ENCODE measurements at regions not wholly inside any gene's neighbourhood (a gene's known extent, or its start where the extent isn't known, plus 50 kb on each side); places are given as distances from the start of the nearest gene placed in this dataset.

GRCh38 chr13:22062478-22063205 lies 391.8 kb downstream of the FGF9 start:
- no peak for DNase-seq

- DNase-seq: no peak
Observed at GRCh38 chr13:22063416-22064124, 392.7 kb downstream of the FGF9 start.

GRCh38 chr13:22064854-22065620 lies 394.2 kb downstream of the FGF9 start:
- no peak for DNase-seq

GRCh38 chr13:22073718-22074117 lies 402.8 kb downstream of the FGF9 start:
- DNase-seq: no peak

GRCh38 chr13:22074403-22074802 lies 403.5 kb downstream of the FGF9 start:
- no peak for DNase-seq

GRCh38 chr13:22076658-22077057 lies 405.8 kb downstream of the FGF9 start:
- DNase-seq: no peak

GRCh38 chr13:22077205-22077683 lies 406.4 kb downstream of the FGF9 start:
- no peak for DNase-seq

- no peak for DNase-seq
Observed at GRCh38 chr13:22077764-22078163, 406.9 kb downstream of the FGF9 start.

- no peak for DNase-seq
Observed at GRCh38 chr13:22079961-22080360, 409.1 kb downstream of the FGF9 start.

- no peak for DNase-seq
Observed at GRCh38 chr13:22080832-22081231, 410.0 kb downstream of the FGF9 start.

- DNase-seq: no peak
Observed at GRCh38 chr13:22081430-22081829, 410.6 kb downstream of the FGF9 start.

- DNase-seq: no peak
Observed at GRCh38 chr13:22082030-22082429, 411.2 kb downstream of the FGF9 start.

- DNase-seq: no peak
Observed at GRCh38 chr13:22082437-22083100, 411.7 kb downstream of the FGF9 start.

GRCh38 chr13:22085001-22085400 lies 414.1 kb downstream of the FGF9 start:
- no peak for DNase-seq

GRCh38 chr13:22086597-22087330 lies 415.9 kb downstream of the FGF9 start:
- no peak for DNase-seq

GRCh38 chr13:22090106-22090505 lies 419.2 kb downstream of the FGF9 start:
- DNase-seq: no peak

GRCh38 chr13:22091222-22091970 lies 420.5 kb downstream of the FGF9 start:
- peak; percentile 3 for DNase-seq

- DNase-seq: no peak
Observed at GRCh38 chr13:22091971-22092300, 421.1 kb downstream of the FGF9 start.

GRCh38 chr13:22092791-22093560 lies 422.1 kb downstream of the FGF9 start:
- DNase-seq: no peak

GRCh38 chr13:22095794-22096193 lies 424.9 kb downstream of the FGF9 start:
- DNase-seq: no peak

GRCh38 chr13:22099585-22099984 lies 428.7 kb downstream of the FGF9 start:
- no peak for DNase-seq
